Naive thymus-derived CD8-positive, alpha-beta T cell (primary cell): ENCODE measurements at regions not wholly inside any gene's neighbourhood (a gene's known extent, or its start where the extent isn't known, plus 50 kb on each side); places are given as distances from the start of the nearest gene placed in this dataset.

ENCODE experiments used
- ATAC-seq, 2 donors: fragments of 150-1000 bp; cut with Tn5 transposase in 1 of 2; sonication (Bioruptor Pico), chemical (Tn5 transposase) in 1 of 2; 1 replicate in 1 of 2; 2 replicates in 1 of 2; pipeline ENCODE4 v1.10.0; 2021; ENCODE audit warnings: mild to moderate bottlenecking in 2 of 2, moderate library complexity in 2 of 2
- POLR2A ChIA-PET: fragments of 350-600 bp; sonication (Branson Sonifier 250); formaldehyde crosslinking; loops from one replicate; lab custom pipeline; 2021; ENCODE audit warnings: antibody characterized with exemption; lab: Charles Lee
- DNase-seq, 10 donors: peaks; one replicate each; pipeline versions ENCODE4 v3.0.0 to v3.0.0-alpha.2; 2020 to 2022
- H3K27ac Mint-ChIP-seq, 10 donors: one replicate each; pipeline ENCODE4 v1.8.0; 2020 to 2022; ENCODE audit warnings: mild to moderate bottlenecking in 10 of 10, mixed read lengths in 10 of 10, moderate library complexity in 4 of 10, inconsistent platforms in 1 of 10
- H3K27me3 Mint-ChIP-seq, 5 donors: one replicate each; pipeline ENCODE4 v1.8.0; 2021 to 2022; ENCODE audit warnings: mixed read lengths in 5 of 5
- H3K36me3 Mint-ChIP-seq, 3 donors: one replicate each; pipeline ENCODE4 v1.8.0; 2020 to 2022; ENCODE audit warnings: mixed read lengths in 3 of 3, mild to moderate bottlenecking in 2 of 3, inconsistent platforms in 1 of 3
- H3K4me1 Mint-ChIP-seq, 4 donors: one replicate each; pipeline ENCODE4 v1.8.0; 2021 to 2022; ENCODE audit warnings: mixed read lengths in 4 of 4
- H3K4me3 Mint-ChIP-seq, 10 donors: one replicate each; pipeline ENCODE4 v1.8.0; 2020 to 2022; ENCODE audit warnings: mild to moderate bottlenecking in 10 of 10, mixed read lengths in 10 of 10, moderate library complexity in 6 of 10, inconsistent platforms in 1 of 10
- H3K9me3 Mint-ChIP-seq, 9 donors: one replicate each; pipeline ENCODE4 v1.8.0; 2020 to 2022; ENCODE audit warnings: mixed read lengths in 9 of 9, mild to moderate bottlenecking in 3 of 9, inconsistent platforms in 1 of 9, moderate library complexity in 1 of 9

GRCh38 chr6:1116149-1116548 is 195.7 kb upstream of the FOXQ1 start:
- peaks cover 0 to 3% (median 0%) of the 10 kb centered on the region in 9 donors for H3K9me3 Mint-ChIP-seq

GRCh38 chr6:1113916-1114540 is 197.9 kb upstream of the FOXQ1 start:
- ATAC-seq (no peak), DNase-seq (no peak)
- Mint-ChIP-seq H3K27me3 (peaks cover 6 to 31% (median 16%) of the 10 kb centered on the region in 5 donors), H3K36me3 (no peaks in the 10 kb centered on the region), H3K4me3 (no peak overlapping the region), H3K9me3 (peaks cover 0 to 3% (median 0%) of the 10 kb centered on the region in 9 donors), H3K27ac (no peak overlapping the region), H3K4me1 (no peaks in the 10 kb centered on the region)
- POLR2A ChIA-PET, result no interaction called here

More at GRCh38 chr6:1116149-1116548, 195.7 kb upstream of the FOXQ1 start:
- DNase-seq (no peak), ATAC-seq (no peak)
- Mint-ChIP-seq H3K36me3 (no peaks in the 10 kb centered on the region), H3K27ac (peak overlapping the region in 1 of 10 donors; percentile 73), H3K27me3 (peaks cover 6 to 31% (median 22%) of the 10 kb centered on the region in 5 donors), H3K4me3 (no peak overlapping the region), H3K4me1 (no peaks in the 10 kb centered on the region)
- POLR2A ChIA-PET, result no interaction called here

GRCh38 chr6:1111361-1111760 is 200.5 kb upstream of the FOXQ1 start:
- Mint-ChIP-seq H3K27ac (no peak overlapping the region), H3K27me3 (peaks cover 6 to 48% (median 20%) of the 10 kb centered on the region in 5 donors), H3K4me1 (no peaks in the 10 kb centered on the region), H3K9me3 (peaks cover 0 to 5% (median 2%) of the 10 kb centered on the region in 9 donors), H3K4me3 (no peak overlapping the region), H3K36me3 (no peaks in the 10 kb centered on the region)
- POLR2A ChIA-PET, result no interaction called here
- ATAC-seq (no peak), DNase-seq (no peak)

GRCh38 chr6:1110941-1111349 is 201.0 kb upstream of the FOXQ1 start:
- H3K27ac Mint-ChIP-seq, result no peak overlapping the region
- ATAC-seq (no peak), DNase-seq (no peak)
- peaks cover 0 to 7% (median 2%) of the 10 kb centered on the region in 9 donors for H3K9me3 Mint-ChIP-seq
- H3K4me3 Mint-ChIP-seq, result no peak overlapping the region
- peaks cover 6 to 45% (median 18%) of the 10 kb centered on the region in 5 donors for H3K27me3 Mint-ChIP-seq
- POLR2A ChIA-PET, result no interaction called here
- H3K36me3 Mint-ChIP-seq, result no peaks in the 10 kb centered on the region
- no peaks in the 10 kb centered on the region for H3K4me1 Mint-ChIP-seq

GRCh38 chr6:1110164-1110563 is 201.7 kb upstream of the FOXQ1 start:
- Mint-ChIP-seq H3K4me3 (no peak overlapping the region), H3K36me3 (no peaks in the 10 kb centered on the region), H3K4me1 (no peaks in the 10 kb centered on the region), H3K9me3 (peaks cover 0 to 7% (median 2%) of the 10 kb centered on the region in 9 donors), H3K27ac (no peak overlapping the region), H3K27me3 (peaks cover 6 to 48% (median 15%) of the 10 kb centered on the region in 5 donors)
- no peak for ATAC-seq
- POLR2A ChIA-PET, result no interaction called here
- no peak for DNase-seq

- H3K4me3 Mint-ChIP-seq, result no peak overlapping the region
- H3K4me1 Mint-ChIP-seq, result no peaks in the 10 kb centered on the region
- H3K36me3 Mint-ChIP-seq, result no peaks in the 10 kb centered on the region
- peaks cover 0 to 7% (median 2%) of the 10 kb centered on the region in 9 donors for H3K9me3 Mint-ChIP-seq
- POLR2A ChIA-PET, result no interaction called here
- no peak for DNase-seq
- no peak for ATAC-seq
- peaks cover 7 to 50% (median 12%) of the 10 kb centered on the region in 5 donors for H3K27me3 Mint-ChIP-seq
- no peak overlapping the region for H3K27ac Mint-ChIP-seq
Observed at GRCh38 chr6:1109134-1109533, 202.8 kb upstream of the FOXQ1 start.

- Mint-ChIP-seq H3K27me3 (peaks cover 7 to 60% (median 13%) of the 10 kb centered on the region in 5 donors), H3K36me3 (no peaks in the 10 kb centered on the region), H3K27ac (no peak overlapping the region), H3K4me3 (no peak overlapping the region), H3K4me1 (no peaks in the 10 kb centered on the region), H3K9me3 (peaks cover 0 to 7% (median 2%) of the 10 kb centered on the region in 9 donors)
- ATAC-seq (no peak), DNase-seq (no peak)
- POLR2A ChIA-PET, result no interaction called here
Observed at GRCh38 chr6:1108198-1108597, 203.7 kb upstream of the FOXQ1 start.

GRCh38 chr6:1107578-1107977 is 204.3 kb upstream of the FOXQ1 start:
- Mint-ChIP-seq H3K9me3 (peaks cover 0 to 7% (median 2%) of the 10 kb centered on the region in 9 donors), H3K27me3 (peaks cover 6 to 60% (median 14%) of the 10 kb centered on the region in 5 donors), H3K4me1 (no peaks in the 10 kb centered on the region), H3K36me3 (no peaks in the 10 kb centered on the region), H3K4me3 (no peak overlapping the region), H3K27ac (peak overlapping the region in 1 of 10 donors; percentile 20)
- POLR2A ChIA-PET, result no interaction called here
- DNase-seq, result no peak
- no peak for ATAC-seq

- H3K27me3 Mint-ChIP-seq, result peaks cover 3 to 73% (median 21%) of the 10 kb centered on the region in 5 donors
- H3K27ac Mint-ChIP-seq, result no peak overlapping the region
- H3K4me1 Mint-ChIP-seq, result no peaks in the 10 kb centered on the region
- DNase-seq (no peak), ATAC-seq (no peak)
- H3K9me3 Mint-ChIP-seq, result peaks cover 0 to 7% (median 2%) of the 10 kb centered on the region in 9 donors
- no peak overlapping the region for H3K4me3 Mint-ChIP-seq
- POLR2A ChIA-PET, result no interaction called here
- H3K36me3 Mint-ChIP-seq, result no peaks in the 10 kb centered on the region
Observed at GRCh38 chr6:1105833-1106400, 206.0 kb upstream of the FOXQ1 start.

- Mint-ChIP-seq H3K4me1 (no peaks in the 10 kb centered on the region), H3K27ac (no peak overlapping the region), H3K9me3 (peaks cover 0 to 7% (median 2%) of the 10 kb centered on the region in 9 donors), H3K27me3 (peaks cover 6 to 81% (median 23%) of the 10 kb centered on the region in 5 donors), H3K36me3 (no peaks in the 10 kb centered on the region), H3K4me3 (no peak overlapping the region)
- DNase-seq (no peak), ATAC-seq (no peak)
- POLR2A ChIA-PET, result no interaction called here
Observed at GRCh38 chr6:1104988-1105670, 206.8 kb upstream of the FOXQ1 start.

- Mint-ChIP-seq H3K4me1 (no peaks in the 10 kb centered on the region), H3K27ac (no peak overlapping the region), H3K27me3 (peaks cover 11 to 90% (median 31%) of the 10 kb centered on the region in 5 donors), H3K9me3 (peaks cover 0 to 7% (median 2%) of the 10 kb centered on the region in 9 donors), H3K36me3 (no peaks in the 10 kb centered on the region), H3K4me3 (no peak overlapping the region)
- DNase-seq, result no peak
- POLR2A ChIA-PET, result no interaction called here
- ATAC-seq, result no peak
Observed at GRCh38 chr6:1103945-1104623, 207.8 kb upstream of the FOXQ1 start.

- DNase-seq (no peak), ATAC-seq (no peak)
- peak overlapping the region in 1 of 10 donors; percentile 39 for H3K27ac Mint-ChIP-seq
- H3K27me3 Mint-ChIP-seq, result peaks cover 11 to 84% (median 33%) of the 10 kb centered on the region in 5 donors
- H3K4me3 Mint-ChIP-seq, result no peak overlapping the region
- peaks cover 0 to 7% (median 2%) of the 10 kb centered on the region in 9 donors for H3K9me3 Mint-ChIP-seq
- POLR2A ChIA-PET, result no interaction called here
- H3K4me1 Mint-ChIP-seq, result no peaks in the 10 kb centered on the region
- H3K36me3 Mint-ChIP-seq, result no peaks in the 10 kb centered on the region
Observed at GRCh38 chr6:1103021-1103420, 208.9 kb upstream of the FOXQ1 start.
